MM.1S (cell line): ENCODE measurements at regions not wholly inside any gene's neighbourhood (a gene's known extent, or its start where the extent isn't known, plus 50 kb on each side); places are given as distances from the start of the nearest gene placed in this dataset.

ENCODE experiments used
- DNase-seq: peaks from one replicate; pipeline ENCODE4 v3.0.0-alpha.2; 2015
- H2AFZ ChIP-seq: fragments of 300-600 bp; sonication (generic); 2 replicates; pipeline ENCODE4 v1.6.0; 2016; ENCODE audit warnings: antibody characterized with exemption, low read length
- H3F3A ChIP-seq: fragments of 300-600 bp; sonication (generic); 2 replicates; pipeline ENCODE4 v1.6.1; 2016; ENCODE audit warnings: mild to moderate bottlenecking, antibody characterized with exemption, low read length, moderate library complexity, mixed read lengths; ENCODE audit not compliant: insufficient read depth
- H3K27ac ChIP-seq: fragments of 300-600 bp; sonication (generic); 2 replicates; pipeline ENCODE4 v1.5.1; 2016; ENCODE audit warnings: mild to moderate bottlenecking, low read length
- H3K27me3 ChIP-seq: fragments of 300-600 bp; sonication (generic); replicated peaks from 2 replicates; pipeline ENCODE4 v1.6.0; 2016; ENCODE audit warnings: low read length; ENCODE audit not compliant: insufficient read depth
- H3K36me3 ChIP-seq: fragments of 300-600 bp; sonication (generic); replicated peaks from 2 replicates; pipeline ENCODE4 v1.6.1; 2016; ENCODE audit warnings: mild to moderate bottlenecking, low read length, mixed read lengths; ENCODE audit not compliant: insufficient read depth
- H3K4me1 ChIP-seq: fragments of 300-600 bp; sonication (generic); 2 replicates; pipeline ENCODE4 v1.6.1; 2016; ENCODE audit warnings: low read length, mixed read lengths
- H3K4me2 ChIP-seq: fragments of 300-600 bp; sonication (generic); 2 replicates; pipeline ENCODE4 v1.6.0; 2016; ENCODE audit warnings: low read depth, low read length
- H3K4me3 ChIP-seq: fragments of 300-600 bp; sonication (generic); 2 replicates; pipeline ENCODE4 v1.5.1; 2016; ENCODE audit warnings: low read length, mixed read lengths
- H3K79me2 ChIP-seq: fragments of 300-600 bp; sonication (generic); 2 replicates; pipeline ENCODE4 v1.6.1; 2016; ENCODE audit warnings: mixed run types, low read length, mixed read lengths
- H3K9ac ChIP-seq: fragments of 300-600 bp; sonication (generic); 2 replicates; pipeline ENCODE4 v1.6.1; 2016; ENCODE audit warnings: low read length, mixed read lengths
- H3K9me2 ChIP-seq: fragments of 300-600 bp; sonication (generic); replicated peaks from 2 replicates; pipeline ENCODE4 v1.6.1; 2016; ENCODE audit warnings: mild to moderate bottlenecking, low read length, mixed read lengths; ENCODE audit not compliant: insufficient read depth
- H3K9me3 ChIP-seq: fragments of 300-600 bp; sonication (generic); replicated peaks from 2 replicates; pipeline ENCODE4 v1.6.1; 2016; ENCODE audit warnings: mild to moderate bottlenecking, low read length, mixed read lengths; ENCODE audit not compliant: insufficient read depth
- H4K20me1 ChIP-seq: fragments of 300-600 bp; sonication (generic); 2 replicates; pipeline ENCODE4 v1.6.1; 2016; ENCODE audit warnings: mild to moderate bottlenecking, low read length, moderate library complexity, mixed read lengths; ENCODE audit not compliant: insufficient read depth
- CTCF ChIP-seq: fragments of 300-600 bp; sonication (generic); IDR thresholded peaks from 2 replicates; pipeline ENCODE4 v1.5.1; 2016; ENCODE audit warnings: antibody characterized with exemption, low read length, mixed read lengths
- EZH2 ChIP-seq: fragments of 300-600 bp; sonication (generic); optimal IDR thresholded peaks from 2 replicates; pipeline ENCODE3; 2017; ENCODE audit warnings: low read depth, mild to moderate bottlenecking, antibody characterized with exemption, low read length, mixed read lengths
- EZH2phosphoT487 ChIP-seq: fragments of 300-600 bp; sonication (generic); IDR thresholded peaks from 2 replicates; pipeline ENCODE4 v1.6.1; 2018; ENCODE audit warnings: antibody characterized with exemption, low read length

- Histone ChIP-seq H3K9me2 (no peaks in the 10 kb centered on the region), H2AFZ (no peak overlapping the region), H3K4me1 (no peaks in the 10 kb centered on the region), H4K20me1 (no peaks in the 10 kb centered on the region), H3K36me3 (no peaks in the 10 kb centered on the region), H3F3A (no peaks in the 10 kb centered on the region), H3K4me3 (no peak overlapping the region), H3K79me2 (no peaks in the 10 kb centered on the region), H3K9me3 (no peaks in the 10 kb centered on the region), H3K27ac (no peak overlapping the region), H3K9ac (no peak overlapping the region), H3K4me2 (no peak overlapping the region), H3K27me3 (no peaks in the 10 kb centered on the region)
- no peak for DNase-seq
- TF ChIP-seq EZH2phosphoT487 (no peak), CTCF (no peak), EZH2 (no peak)
These were observed 190.0 kb downstream of the BMP4 start for GRCh38 chr14:53766601-53767000.

- no peaks in the 10 kb centered on the region for H3K4me1 ChIP-seq
- no peak overlapping the region for H2AFZ ChIP-seq
- H3F3A ChIP-seq: no peaks in the 10 kb centered on the region
- H3K9ac ChIP-seq: no peak overlapping the region
- H3K27me3 ChIP-seq: no peaks in the 10 kb centered on the region
- no peak for DNase-seq
- no peaks in the 10 kb centered on the region for H4K20me1 ChIP-seq
- H3K27ac ChIP-seq: no peak overlapping the region
- no peaks in the 10 kb centered on the region for H3K79me2 ChIP-seq
- TF ChIP-seq EZH2phosphoT487 (no peak), EZH2 (no peak), CTCF (no peak)
- no peak overlapping the region for H3K4me3 ChIP-seq
- H3K36me3 ChIP-seq: no peaks in the 10 kb centered on the region
- no peaks in the 10 kb centered on the region for H3K9me2 ChIP-seq
- H3K4me2 ChIP-seq: no peak overlapping the region
- no peaks in the 10 kb centered on the region for H3K9me3 ChIP-seq
These were observed 190.5 kb downstream of the BMP4 start for GRCh38 chr14:53766106-53766505.

GRCh38 chr14:53764846-53765245 is 191.8 kb downstream of the BMP4 start:
- H4K20me1 ChIP-seq: no peaks in the 10 kb centered on the region
- TF ChIP-seq EZH2phosphoT487 (no peak), EZH2 (no peak)
- no peaks in the 10 kb centered on the region for H3K79me2 ChIP-seq
- H3K9ac ChIP-seq: no peak overlapping the region
- H3K9me3 ChIP-seq: no peaks in the 10 kb centered on the region
- no peaks in the 10 kb centered on the region for H3K4me1 ChIP-seq
- H3K36me3 ChIP-seq: no peaks in the 10 kb centered on the region
- H3K27ac ChIP-seq: no peak overlapping the region
- no peak overlapping the region for H3K4me3 ChIP-seq
- H3F3A ChIP-seq: no peaks in the 10 kb centered on the region
- no peak overlapping the region for H3K4me2 ChIP-seq
- H3K27me3 ChIP-seq: no peaks in the 10 kb centered on the region
- H2AFZ ChIP-seq: no peak overlapping the region
- H3K9me2 ChIP-seq: no peaks in the 10 kb centered on the region
- DNase-seq: no peak

- TF ChIP-seq EZH2 (no peak), EZH2phosphoT487 (no peak), CTCF (no peak)
- Histone ChIP-seq H3K9me3 (no peaks in the 10 kb centered on the region), H3K27me3 (no peaks in the 10 kb centered on the region), H3K79me2 (no peaks in the 10 kb centered on the region), H3K9ac (no peak overlapping the region), H3K27ac (no peak overlapping the region), H2AFZ (no peak overlapping the region), H3F3A (no peaks in the 10 kb centered on the region), H3K36me3 (no peaks in the 10 kb centered on the region), H3K4me1 (no peaks in the 10 kb centered on the region), H3K9me2 (no peaks in the 10 kb centered on the region), H4K20me1 (no peaks in the 10 kb centered on the region), H3K4me3 (no peak overlapping the region), H3K4me2 (no peak overlapping the region)
- no peak for DNase-seq
These were observed 198.5 kb downstream of the BMP4 start for GRCh38 chr14:53758141-53758540.
